ENCODE measurements at regions not wholly inside any gene's neighbourhood (a gene's known extent, or its start where the extent isn't known, plus 50 kb on each side); places are given as distances from the start of the nearest gene placed in this dataset.

GRCh38 chr2:136492901-136493300, 272.4 kb upstream of the THSD7B start:
- Mint-ChIP-seq H3K27ac (ENCODE audit: unreplicated experiment) (no peak overlapping the region), H3K4me3 (ENCODE audit: unreplicated experiment) (no peak overlapping the region), H3K36me3 (ENCODE audit: unreplicated experiment) (no peaks in the 10 kb centered on the region), H3K9me3 (ENCODE audit: unreplicated experiment) (no peaks in the 10 kb centered on the region), H3K4me1 (ENCODE audit: unreplicated experiment) (no peaks in the 10 kb centered on the region), H3K27me3 (ENCODE audit: unreplicated experiment) (no peaks in the 10 kb centered on the region)
- DNase-seq (ENCODE audit: extremely low spot score, unreplicated experiment): no peak
- TF ChIP-seq, protein P1, sequence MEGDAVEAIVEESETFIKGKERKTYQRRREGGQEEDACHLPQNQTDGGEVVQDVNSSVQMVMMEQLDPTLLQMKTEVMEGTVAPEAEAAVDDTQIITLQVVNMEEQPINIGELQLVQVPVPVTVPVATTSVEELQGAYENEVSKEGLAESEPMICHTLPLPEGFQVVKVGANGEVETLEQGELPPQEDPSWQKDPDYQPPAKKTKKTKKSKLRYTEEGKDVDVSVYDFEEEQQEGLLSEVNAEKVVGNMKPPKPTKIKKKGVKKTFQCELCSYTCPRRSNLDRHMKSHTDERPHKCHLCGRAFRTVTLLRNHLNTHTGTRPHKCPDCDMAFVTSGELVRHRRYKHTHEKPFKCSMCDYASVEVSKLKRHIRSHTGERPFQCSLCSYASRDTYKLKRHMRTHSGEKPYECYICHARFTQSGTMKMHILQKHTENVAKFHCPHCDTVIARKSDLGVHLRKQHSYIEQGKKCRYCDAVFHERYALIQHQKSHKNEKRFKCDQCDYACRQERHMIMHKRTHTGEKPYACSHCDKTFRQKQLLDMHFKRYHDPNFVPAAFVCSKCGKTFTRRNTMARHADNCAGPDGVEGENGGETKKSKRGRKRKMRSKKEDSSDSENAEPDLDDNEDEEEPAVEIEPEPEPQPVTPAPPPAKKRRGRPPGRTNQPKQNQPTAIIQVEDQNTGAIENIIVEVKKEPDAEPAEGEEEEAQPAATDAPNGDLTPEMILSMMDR (IDR thresholded peaks at IDR 0.05): no peak

DNA sequence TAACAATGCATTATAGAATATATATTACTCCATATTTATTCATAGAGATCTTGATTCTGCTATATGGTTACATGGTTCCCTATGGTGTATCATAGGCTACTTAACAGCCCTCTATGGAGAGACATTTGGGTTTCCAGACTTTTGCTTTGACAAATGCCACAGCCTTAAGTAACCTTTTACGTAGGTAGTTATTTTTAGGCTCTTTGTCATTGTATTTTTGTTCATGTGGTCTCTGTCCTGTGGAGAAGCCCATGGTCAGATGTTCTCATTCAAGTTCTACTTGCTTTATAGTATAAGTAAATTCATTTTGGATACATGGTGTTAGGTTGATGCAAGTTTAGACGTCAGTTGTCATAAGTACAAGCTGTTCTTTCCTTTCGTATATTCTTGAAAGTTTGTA, 275.2 kb upstream of the THSD7B start:
- DNase-seq (ENCODE audit: extremely low spot score, unreplicated experiment): no peak
- H3K36me3 Mint-ChIP-seq (ENCODE audit: unreplicated experiment): no peaks in the 10 kb centered on the region
- no peaks in the 10 kb centered on the region for H3K9me3 Mint-ChIP-seq (ENCODE audit: unreplicated experiment)
- no peak overlapping the region for H3K27ac Mint-ChIP-seq (ENCODE audit: unreplicated experiment)
- no peaks in the 10 kb centered on the region for H3K27me3 Mint-ChIP-seq (ENCODE audit: unreplicated experiment)
- H3K4me1 Mint-ChIP-seq (ENCODE audit: unreplicated experiment): no peaks in the 10 kb centered on the region
- H3K4me3 Mint-ChIP-seq (ENCODE audit: unreplicated experiment): no peak overlapping the region
- TF ChIP-seq, protein P1 (IDR thresholded peaks at IDR 0.05): no peak

DNA sequence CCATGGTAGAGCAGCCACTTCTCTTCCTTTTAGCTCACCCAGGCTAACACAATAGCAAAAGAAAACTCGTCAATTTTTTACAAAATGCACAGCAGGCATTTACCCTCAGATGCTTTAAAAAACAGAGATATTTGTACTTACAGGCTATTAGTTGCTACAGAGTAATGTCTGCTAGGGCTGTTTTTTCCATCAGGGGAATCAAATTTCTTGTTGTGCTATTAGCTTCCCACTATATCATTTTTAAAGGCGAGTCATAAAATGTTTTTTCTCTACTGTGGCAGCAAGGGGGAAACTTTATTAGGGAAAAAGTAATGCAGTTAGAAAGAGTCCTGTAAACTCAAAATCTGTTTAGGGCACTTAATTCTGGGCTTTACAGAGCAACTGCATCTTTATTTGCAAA, 277.9 kb upstream of the THSD7B start:
- DNase-seq (ENCODE audit: extremely low spot score, unreplicated experiment): no peak
- no peaks in the 10 kb centered on the region for H3K36me3 Mint-ChIP-seq (ENCODE audit: unreplicated experiment)
- no peak overlapping the region for H3K4me3 Mint-ChIP-seq (ENCODE audit: unreplicated experiment)
- no peak overlapping the region for H3K27ac Mint-ChIP-seq (ENCODE audit: unreplicated experiment)
- no peaks in the 10 kb centered on the region for H3K4me1 Mint-ChIP-seq (ENCODE audit: unreplicated experiment)
- no peaks in the 10 kb centered on the region for H3K9me3 Mint-ChIP-seq (ENCODE audit: unreplicated experiment)
- TF ChIP-seq, protein P1 (IDR thresholded peaks at IDR 0.05): no peak
- no peaks in the 10 kb centered on the region for H3K27me3 Mint-ChIP-seq (ENCODE audit: unreplicated experiment)

GRCh38 chr2:136486115-136486514, 279.2 kb upstream of the THSD7B start:
- no peaks in the 10 kb centered on the region for H3K36me3 Mint-ChIP-seq (ENCODE audit: unreplicated experiment)
- no peaks in the 10 kb centered on the region for H3K9me3 Mint-ChIP-seq (ENCODE audit: unreplicated experiment)
- TF ChIP-seq, protein P1 (IDR thresholded peaks at IDR 0.05): no peak
- no peak overlapping the region for H3K4me3 Mint-ChIP-seq (ENCODE audit: unreplicated experiment)
- no peaks in the 10 kb centered on the region for H3K27me3 Mint-ChIP-seq (ENCODE audit: unreplicated experiment)
- DNase-seq (ENCODE audit: extremely low spot score, unreplicated experiment): no peak
- no peaks in the 10 kb centered on the region for H3K4me1 Mint-ChIP-seq (ENCODE audit: unreplicated experiment)
- H3K27ac Mint-ChIP-seq (ENCODE audit: unreplicated experiment): no peak overlapping the region

GRCh38 chr2:136482966-136483365, 282.4 kb upstream of the THSD7B start:
- H3K4me1 Mint-ChIP-seq (ENCODE audit: unreplicated experiment): no peaks in the 10 kb centered on the region
- no peaks in the 10 kb centered on the region for H3K27me3 Mint-ChIP-seq (ENCODE audit: unreplicated experiment)
- no peak for DNase-seq (ENCODE audit: extremely low spot score, unreplicated experiment)
- H3K36me3 Mint-ChIP-seq (ENCODE audit: unreplicated experiment): no peaks in the 10 kb centered on the region
- TF ChIP-seq, protein P1 (IDR thresholded peaks at IDR 0.05): no peak
- no peak overlapping the region for H3K4me3 Mint-ChIP-seq (ENCODE audit: unreplicated experiment)
- H3K27ac Mint-ChIP-seq (ENCODE audit: unreplicated experiment): no peak overlapping the region
- peaks cover 12% of the 10 kb centered on the region for H3K9me3 Mint-ChIP-seq (ENCODE audit: unreplicated experiment)
